H1 (cell line): ENCODE measurements at regions not wholly inside any gene's neighbourhood (a gene's known extent, or its start where the extent isn't known, plus 50 kb on each side); places are given as distances from the start of the nearest gene placed in this dataset.

ENCODE experiments used
- CTCF ChIA-PET: fragments of 300-600 bp; sonication (Branson Sonifier 250); formaldehyde crosslinking; loops from one replicate; lab custom pipeline; 2021; ENCODE audit not compliant: partially characterized antibody; lab: Charles Lee
- POLR2A ChIA-PET: fragments of 300-600 bp; sonication (Branson Sonifier 250); formaldehyde crosslinking; loops from one replicate; lab custom pipeline; 2021; ENCODE audit warnings: inconsistent platforms; ENCODE audit not compliant: partially characterized antibody; lab: Charles Lee
- DNase-seq, 2 experiments: peaks; one replicate each; pipeline versions ENCODE4 v3.0.0 to v3.0.0-alpha.2; 2010 to 2022; ENCODE audit warnings: low spot score in 2 of 2, low read depth in 1 of 2, mixed read lengths in 1 of 2
- FAIRE-seq: peaks from 2 replicates; lab custom pipeline; 2011; peaks lifted over from hg19 to GRCh38; lab: Jason Lieb, UNC
- H2AFZ ChIP-seq: 2 replicates; pipeline ENCODE4 v1.8.1; 2012; ENCODE audit warnings: low read length, inconsistent platforms
- H2AK5ac ChIP-seq: 2 replicates; pipeline ENCODE4 v1.6.1; 2013; ENCODE audit warnings: low read depth, low read length
- H2BK120ac ChIP-seq: replicated peaks from 2 replicates; pipeline ENCODE3; 2013; ENCODE audit warnings: low read depth, low read length, inconsistent platforms
- H2BK12ac ChIP-seq: 2 replicates; pipeline ENCODE4 v1.6.1; 2013; ENCODE audit warnings: low read depth, low read length
- H2BK15ac ChIP-seq: 2 replicates; pipeline ENCODE4 v1.6.1; 2013; ENCODE audit warnings: low read length
- H2BK20ac ChIP-seq: 2 replicates; pipeline ENCODE4 v1.6.1; 2013; ENCODE audit warnings: low read length
- H2BK5ac ChIP-seq: 2 replicates; pipeline ENCODE4 v1.6.1; 2013; ENCODE audit warnings: low read depth, low read length
- H3K14ac ChIP-seq: 2 replicates; pipeline ENCODE4 v1.6.1; 2013; ENCODE audit warnings: inconsistent platforms; ENCODE audit not compliant: insufficient read length
- H3K18ac ChIP-seq: 2 replicates; pipeline ENCODE4 v1.6.1; 2013; ENCODE audit warnings: low read length; ENCODE audit errors: extremely low read depth
- H3K23ac ChIP-seq: 2 replicates; pipeline ENCODE4 v1.6.1; 2013; ENCODE audit warnings: inconsistent platforms; ENCODE audit not compliant: insufficient read length
- H3K23me2 ChIP-seq: 2 replicates; pipeline ENCODE4 v1.6.1; 2013; ENCODE audit warnings: low read depth, low read length
- H3K27ac ChIP-seq: 2 replicates; pipeline ENCODE4 v1.6.1; 2011; ENCODE audit warnings: low read depth, low read length, inconsistent platforms
- H3K27me3 ChIP-seq, 4 experiments: replicated peaks in 1 of 4; 1 replicate in 1 of 4; 2 replicates in 3 of 4; pipeline versions ENCODE4 v1.6.1 to v1.8.1; 2011 to 2013; ENCODE audit warnings: low read length in 3 of 4, mild to moderate bottlenecking in 3 of 4, inconsistent platforms in 2 of 4, mixed read lengths in 2 of 4, moderate library complexity in 1 of 4; ENCODE audit not compliant: control insufficient read depth in 3 of 4, insufficient read depth in 3 of 4; ENCODE audit errors: extremely low read depth in 1 of 4
- H3K36me3 ChIP-seq, 4 experiments: 2 replicates each; pipeline versions ENCODE4 v1.6.1 to v1.8.1; 2011 to 2013; ENCODE audit warnings: mild to moderate bottlenecking in 4 of 4, low read length in 3 of 4, moderate library complexity in 2 of 4, control low read depth in 1 of 4, inconsistent platforms in 1 of 4; ENCODE audit not compliant: insufficient read depth in 4 of 4, control insufficient read depth in 2 of 4
- H3K4ac ChIP-seq: replicated peaks from 2 replicates; pipeline ENCODE3; 2013; ENCODE audit warnings: low read length, low read depth, mixed read lengths, inconsistent platforms; ENCODE audit not compliant: insufficient read length
- H3K4me1 ChIP-seq, 4 experiments: replicated peaks in 1 of 4; 1 replicate in 1 of 4; 2 replicates in 3 of 4; pipeline versions ENCODE4 v1.6.1 to v1.8.1; 2011 to 2013; ENCODE audit warnings: low read length in 3 of 4, inconsistent platforms in 2 of 4, mixed read lengths in 1 of 4; ENCODE audit not compliant: insufficient read depth in 4 of 4, control insufficient read depth in 3 of 4
- H3K4me2 ChIP-seq, 2 experiments: 2 replicates each; pipeline versions ENCODE4 v1.6.1 to v1.8.1; 2011 to 2013; ENCODE audit warnings: low read depth in 2 of 2, low read length in 2 of 2, control low read depth in 1 of 2, inconsistent platforms in 1 of 2, mild to moderate bottlenecking in 1 of 2; ENCODE audit not compliant: insufficient read depth in 1 of 2
- H3K4me3 ChIP-seq, 4 experiments: fragments of 200-600, 300-600 bp in 1 of 4; sonication (generic), shearing (Covaris generic), sonication (Bioruptor Twin) in 1 of 4; 2 replicates each; pipeline versions ENCODE4 v1.5.1 to v1.8.1; 2011 to 2016; ENCODE audit warnings: low read length in 4 of 4, low read depth in 3 of 4, control low read depth in 2 of 4, inconsistent platforms in 2 of 4, mild to moderate bottlenecking in 2 of 4, mixed read lengths in 1 of 4, moderate library complexity in 1 of 4; ENCODE audit not compliant: insufficient read depth in 2 of 4; ENCODE audit errors: extremely low read depth in 1 of 4
- H3K56ac ChIP-seq: replicated peaks from 2 replicates; pipeline ENCODE3; 2013; ENCODE audit warnings: low read depth, mild to moderate bottlenecking, mixed read lengths, low read length, inconsistent platforms; ENCODE audit not compliant: insufficient read length
- H3K79me1 ChIP-seq: 2 replicates; pipeline ENCODE4 v1.6.1; 2013; ENCODE audit warnings: low read depth, low read length, control low read depth
- H3K79me2 ChIP-seq, 2 experiments: 2 replicates each; pipeline versions ENCODE4 v1.6.1 to v1.8.1; 2012 to 2013; ENCODE audit warnings: low read length in 2 of 2, mild to moderate bottlenecking in 2 of 2, inconsistent platforms in 1 of 2; ENCODE audit not compliant: insufficient read depth in 2 of 2, control insufficient read depth in 1 of 2
- H3K9ac ChIP-seq, 4 experiments: replicated peaks in 1 of 4; 1 replicate in 1 of 4; 2 replicates in 3 of 4; pipeline versions ENCODE4 v1.6.1 to v1.8.1; 2011 to 2013; ENCODE audit warnings: low read depth in 3 of 4, low read length in 3 of 4, control low read depth in 2 of 4, mild to moderate bottlenecking in 2 of 4, moderate library complexity in 2 of 4, inconsistent platforms in 1 of 4; ENCODE audit errors: extremely low read depth in 1 of 4
- H3K9me3 ChIP-seq, 2 experiments: 2 replicates each; pipeline versions ENCODE4 v1.6.1 to v1.8.1; 2012 to 2013; ENCODE audit warnings: mild to moderate bottlenecking in 2 of 2, moderate library complexity in 2 of 2, control low read depth in 1 of 2, inconsistent platforms in 1 of 2, low read depth in 1 of 2, low read length in 1 of 2, mixed read lengths in 1 of 2; ENCODE audit not compliant: insufficient read depth in 2 of 2
- H4K20me1 ChIP-seq, 2 experiments: replicated peaks in 1 of 2; 2 replicates each; pipeline versions ENCODE3 to v1.8.1; 2011 to 2013; ENCODE audit warnings: inconsistent platforms in 2 of 2, low read length in 2 of 2, mild to moderate bottlenecking in 1 of 2; ENCODE audit not compliant: insufficient read depth in 2 of 2, control insufficient read depth in 1 of 2
- H4K5ac ChIP-seq: 2 replicates; pipeline ENCODE4 v1.6.1; 2013; ENCODE audit warnings: low read length, low read depth, mixed read lengths, inconsistent platforms; ENCODE audit not compliant: insufficient read length
- H4K8ac ChIP-seq: 2 replicates; pipeline ENCODE4 v1.8.0; 2013; ENCODE audit warnings: mild to moderate bottlenecking, moderate library complexity, low read length, inconsistent platforms; ENCODE audit not compliant: insufficient read depth; ENCODE audit errors: extremely low read depth
- H4K91ac ChIP-seq: replicated peaks from 2 replicates; pipeline ENCODE3; 2013; ENCODE audit warnings: low read length, mixed read lengths, inconsistent platforms; ENCODE audit not compliant: insufficient read length
- ASH2L ChIP-seq: fragments of 200-600, 300-600 bp; sonication (generic); IDR thresholded peaks from one replicate; pipeline ENCODE4 v1.7.1; 2017; ENCODE audit warnings: low read length
- CBX5 ChIP-seq: fragments of 300-800, 300-1000 bp; sonication (generic); IDR thresholded peaks from 2 replicates; pipeline ENCODE4 v1.7.1; 2016; ENCODE audit warnings: antibody characterized with exemption, low read length, low read depth
- CTCF ChIP-seq, 3 experiments: IDR thresholded peaks; 1 replicate in 2 of 3; 2 replicates in 1 of 3; pipeline versions ENCODE4 v1.5.1 to v1.6.1; 2011; ENCODE audit warnings: low read length in 3 of 3, mild to moderate bottlenecking in 3 of 3, inconsistent platforms in 2 of 3, low read depth in 1 of 3, moderate library complexity in 1 of 3; ENCODE audit not compliant: insufficient read depth in 1 of 3; ENCODE audit errors: control extremely low read depth in 1 of 3
- EGR1 ChIP-seq: IDR thresholded peaks from 2 replicates; pipeline ENCODE4 v1.6.1; 2011; ENCODE audit warnings: low read depth, low read length, borderline replicate concordance
- GABPA ChIP-seq: IDR thresholded peaks from 2 replicates; pipeline ENCODE4 v1.6.1; 2011; ENCODE audit warnings: mild to moderate bottlenecking, low read length, moderate library complexity, borderline replicate concordance; ENCODE audit not compliant: insufficient read depth
- JUN ChIP-seq: IDR thresholded peaks from 2 replicates; pipeline ENCODE4 v1.6.1; 2011; ENCODE audit warnings: low read depth, mild to moderate bottlenecking, improper control_type of control experiment, low read length
- KDM5A ChIP-seq: fragments of 200-600 bp; IDR thresholded peaks from 2 replicates; pipeline ENCODE4 v1.7.1; 2012; ENCODE audit warnings: mild to moderate bottlenecking, low read length, inconsistent platforms, mixed read lengths
- NANOG ChIP-seq: IDR thresholded peaks from 2 replicates; pipeline ENCODE4 v1.6.1; 2011; ENCODE audit warnings: low read length, low read depth, mild to moderate bottlenecking, inconsistent platforms; ENCODE audit not compliant: insufficient read depth, poor library complexity, severe bottlenecking
- POLR2A ChIP-seq, 2 experiments: IDR thresholded peaks; 1 replicate in 1 of 2; 2 replicates in 1 of 2; pipeline ENCODE4 v1.6.1; 2011; ENCODE audit warnings: low read depth in 2 of 2, low read length in 2 of 2, mild to moderate bottlenecking in 2 of 2; ENCODE audit errors: control extremely low read depth in 1 of 2
- SIX5 ChIP-seq: IDR thresholded peaks from 2 replicates; pipeline ENCODE4 v1.6.1; 2011; ENCODE audit warnings: mild to moderate bottlenecking, low read depth, low read length
- WGBS, 2 experiments: shearing (Covaris generic) in 1 of 2; methylation state at CpG; one replicate each; pipeline versions ENCODE4 v1.1.6 to v1.1.7; 2013 to 2015; ENCODE audit warnings: low lambda C conversion rate in 2 of 2, mixed read lengths in 2 of 2, inconsistent platforms in 1 of 2, low coverage in 1 of 2, missing lambda C conversion rate in 1 of 2; ENCODE audit not compliant: insufficient replicate concordance in 2 of 2, insufficient coverage in 1 of 2, insufficient read length in 1 of 2; ENCODE audit errors: extremely low coverage in 1 of 2, missing lambda C conversion rate in 1 of 2; 5-methylcytosine and 5-hydroxymethylcytosine counted together

- no peak overlapping the region for H2BK15ac ChIP-seq
- H3K4me2 ChIP-seq, result no peak overlapping the region
- WGBS, 2 experiments, result 85% methylated on average over 2 of the region's 2 CpGs; no CpG with 5 or more reads in 1 of the 2 experiments
- POLR2A ChIA-PET, result no interaction called here
- H3K23me2 ChIP-seq, result no peaks in the 10 kb centered on the region
- H4K5ac ChIP-seq, result no peak overlapping the region
- H3K9ac ChIP-seq, result no peak overlapping the region
- no peaks in the 10 kb centered on the region for H3K36me3 ChIP-seq
- no peaks in the 10 kb centered on the region for H3K79me2 ChIP-seq
- no peak overlapping the region for H2BK20ac ChIP-seq
- H2AK5ac ChIP-seq, result no peak overlapping the region
- no peak overlapping the region for H3K23ac ChIP-seq
- no peak overlapping the region for H3K56ac ChIP-seq
- no peaks in the 10 kb centered on the region for H4K20me1 ChIP-seq
- H3K4ac ChIP-seq, result no peak overlapping the region
- CTCF ChIA-PET, result no interaction called here
- FAIRE-seq (no peak), DNase-seq (no peak)
- H3K4me3 ChIP-seq, result no peak overlapping the region
- no peak overlapping the region for H3K27ac ChIP-seq
- no peak overlapping the region for H3K18ac ChIP-seq
- H4K91ac ChIP-seq, result no peak overlapping the region
- no peak overlapping the region for H2AFZ ChIP-seq
- no peaks in the 10 kb centered on the region for H3K27me3 ChIP-seq
- no peaks in the 10 kb centered on the region for H3K4me1 ChIP-seq
- H3K79me1 ChIP-seq, result no peaks in the 10 kb centered on the region
- H2BK12ac ChIP-seq, result no peak overlapping the region
- no peak overlapping the region for H2BK120ac ChIP-seq
- no peak overlapping the region for H2BK5ac ChIP-seq
- H4K8ac ChIP-seq, result no peak overlapping the region
- H3K14ac ChIP-seq, result no peak overlapping the region
- no peak for TF ChIP-seq EGR1
- no peak for TF ChIP-seq CTCF (IDR thresholded peaks at IDR 0.05; ENCODE audit: control extremely low read depth in 1 of 3, insufficient read depth in 1 of 3, low read depth in 1 of 3, low read length in 3 of 3)
- no peak for TF ChIP-seq ASH2L
- TF ChIP-seq JUN, result no peak
- no peak for TF ChIP-seq NANOG
- no peak for TF ChIP-seq SIX5
- no peak for TF ChIP-seq KDM5A
- no peak for TF ChIP-seq GABPA
- no peak for TF ChIP-seq POLR2A (IDR thresholded peaks at IDR 0.05; ENCODE audit: control extremely low read depth in 1 of 2, low read depth in 2 of 2, low read length in 2 of 2)
- TF ChIP-seq CBX5, result no peak
- H3K9me3 ChIP-seq, result no peaks in the 10 kb centered on the region
Measured at GRCh38 chr3:145282505-145282904, 878.5 kb downstream of the PLOD2 start.
